Choroid plexus epithelial cell (primary cell): ENCODE measurements at regions not wholly inside any gene's neighbourhood (a gene's known extent, or its start where the extent isn't known, plus 50 kb on each side); places are given as distances from the start of the nearest gene placed in this dataset.

Experiments used
- DNase-seq: peaks from one replicate; pipeline ENCODE4 v3.0.0-alpha.2; 2010; ENCODE audit warnings: low read depth
- H3K4me3 ChIP-seq: 2 replicates; pipeline ENCODE4 v1.5.1; 2011; ENCODE audit warnings: low read depth, mild to moderate bottlenecking, control low read depth, low read length, moderate library complexity
- CTCF ChIP-seq: conservative IDR thresholded peaks from 2 replicates; pipeline ENCODE4 v1.5.1; 2011; ENCODE audit warnings: low read depth, mild to moderate bottlenecking, control low read depth, inconsistent platforms, low read length, moderate library complexity

GRCh38 chr11:70696564-70696963 is 298.2 kb downstream of the CTTN start:
- TF ChIP-seq CTCF = no peak
- no peak overlapping the region for H3K4me3 ChIP-seq
- DNase-seq = no peak

GRCh38 chr11:70697701-70698100 is 299.4 kb downstream of the CTTN start:
- TF ChIP-seq CTCF = no peak
- H3K4me3 ChIP-seq = no peak overlapping the region
- DNase-seq = no peak

- TF ChIP-seq CTCF = no peak
- no peak overlapping the region for H3K4me3 ChIP-seq
- no peak for DNase-seq
Observed at GRCh38 chr11:70698871-70699270, 300.5 kb downstream of the CTTN start.

DNA sequence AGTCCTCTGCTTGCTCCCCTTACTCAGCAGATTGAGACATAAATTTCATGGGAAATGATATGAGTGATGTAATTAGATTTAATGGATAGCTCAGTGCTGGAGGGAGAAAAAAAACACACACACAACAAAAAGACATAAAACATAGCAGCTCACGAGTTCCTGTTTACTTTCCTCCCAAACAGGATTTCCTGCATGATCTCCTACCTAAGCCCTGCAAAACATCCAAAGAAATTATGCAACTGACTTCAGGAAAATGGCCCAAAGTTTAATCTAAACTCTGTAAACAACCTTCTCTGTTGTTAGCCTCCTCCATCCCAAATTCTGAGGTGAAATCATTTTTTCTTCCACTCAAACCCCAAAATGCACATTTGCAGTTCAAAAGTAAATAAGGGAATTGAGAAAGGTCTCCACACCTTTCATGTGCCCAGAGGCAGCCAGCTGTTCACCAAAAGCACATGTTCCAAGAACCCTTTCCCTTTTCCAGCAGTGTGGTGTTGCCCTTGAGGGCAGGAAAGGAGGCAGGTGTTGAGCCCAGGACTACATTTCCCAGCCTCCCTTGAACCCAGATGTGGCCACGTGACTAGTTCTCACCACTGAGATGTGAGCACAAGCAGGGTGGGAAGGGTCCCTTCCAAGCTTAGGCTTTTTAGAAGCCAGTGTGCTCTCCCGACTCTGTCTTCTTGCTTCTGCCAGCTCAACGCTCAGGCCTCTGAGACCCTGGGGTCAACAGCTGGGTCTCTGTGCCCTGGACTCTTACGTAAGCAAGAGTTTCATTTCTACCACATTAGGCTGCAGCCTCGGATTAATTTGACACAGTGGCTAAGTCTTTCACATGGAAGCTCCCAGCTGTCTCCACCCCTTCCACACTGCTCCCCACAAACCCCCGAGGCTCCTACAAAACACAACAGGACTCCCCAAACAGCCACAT is 301.2 kb downstream of the CTTN start:
- no peak overlapping the region for H3K4me3 ChIP-seq
- no peak for DNase-seq
- TF ChIP-seq CTCF = no peak

DNA sequence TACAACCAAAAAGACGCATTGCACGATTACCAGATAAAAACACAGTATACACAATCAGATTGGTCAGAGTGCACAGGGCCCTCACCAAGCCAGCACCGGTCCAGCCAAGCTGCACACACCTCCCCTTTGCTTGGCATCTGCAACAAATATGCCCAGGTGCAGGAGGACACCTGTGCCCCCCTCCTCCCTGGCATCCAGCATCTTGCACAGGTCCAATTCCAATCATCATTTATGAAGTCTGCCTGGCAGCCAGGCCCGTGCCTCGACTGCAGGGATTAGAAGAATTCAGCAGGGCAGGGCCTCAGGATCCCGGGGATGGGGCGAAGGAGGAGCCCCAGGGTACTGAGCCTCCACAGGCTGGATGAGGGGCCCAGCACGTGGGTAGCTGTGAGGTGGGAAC is 302.1 kb downstream of the CTTN start:
- no peak overlapping the region for H3K4me3 ChIP-seq
- no peak for TF ChIP-seq CTCF
- DNase-seq = no peak

DNA sequence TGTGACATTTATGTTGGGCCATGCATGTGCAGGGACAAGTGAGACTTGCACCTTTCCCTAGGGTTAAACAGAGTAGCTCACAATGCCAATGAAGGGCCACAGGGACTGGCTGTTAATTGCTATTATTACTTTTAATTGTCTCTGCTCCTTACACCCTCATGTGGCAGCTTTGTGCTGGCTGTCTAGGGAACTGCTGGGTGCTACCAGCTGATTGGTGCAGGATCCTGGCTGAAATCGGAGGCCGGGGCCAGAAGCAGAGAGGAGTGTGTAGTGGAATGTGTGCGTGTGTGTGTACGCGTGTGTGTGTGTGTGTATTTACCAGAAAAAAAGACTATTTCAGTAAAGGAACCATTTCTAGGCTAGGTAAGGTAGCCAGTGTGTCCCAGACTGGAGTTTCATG is 302.5 kb downstream of the CTTN start:
- H3K4me3 ChIP-seq = no peak overlapping the region
- TF ChIP-seq CTCF = no peak
- no peak for DNase-seq
